Muscle layer of duodenum (tissue), 2 donors: ENCODE measurements at regions not wholly inside any gene's neighbourhood (a gene's known extent, or its start where the extent isn't known, plus 50 kb on each side); places are given as distances from the start of the nearest gene placed in this dataset.
"Not testable (repeated sequence)": the region's sequence is repeated elsewhere in the genome, so short reads cannot be mapped to it uniquely, and the experiment has no call there.

Experiments
- H3K27ac ChIP-seq: one replicate; pipeline ENCODE4 v1.7.0; 2013; ENCODE audit warnings: mild to moderate bottlenecking, low read length
- H3K27me3 ChIP-seq: one replicate; pipeline ENCODE4 v1.7.0; 2013; ENCODE audit warnings: low read depth, mild to moderate bottlenecking, control low read depth, low read length
- H3K36me3 ChIP-seq, 2 donors: one replicate each; pipeline ENCODE4 v1.7.0; 2013; ENCODE audit warnings: low read length in 2 of 2, control low read depth in 1 of 2, mild to moderate bottlenecking in 1 of 2; ENCODE audit not compliant: insufficient read depth in 2 of 2, control insufficient read depth in 1 of 2
- H3K4me1 ChIP-seq, 2 donors: one replicate each; pipeline ENCODE4 v1.7.0; 2013; ENCODE audit warnings: low read length in 2 of 2, mild to moderate bottlenecking in 2 of 2, control low read depth in 1 of 2, moderate library complexity in 1 of 2; ENCODE audit not compliant: insufficient read depth in 2 of 2, control insufficient read depth in 1 of 2
- H3K4me3 ChIP-seq, 2 donors: one replicate each; pipeline ENCODE4 v1.7.0; 2013; ENCODE audit warnings: low read length in 2 of 2, low read depth in 1 of 2, mild to moderate bottlenecking in 1 of 2
- H3K9me3 ChIP-seq, 2 donors: one replicate each; pipeline ENCODE4 v1.7.0; 2013; ENCODE audit warnings: low read length in 2 of 2, control low read depth in 1 of 2, mild to moderate bottlenecking in 1 of 2; ENCODE audit not compliant: control insufficient read depth in 1 of 2
- donor health status: healthy.

DNA sequence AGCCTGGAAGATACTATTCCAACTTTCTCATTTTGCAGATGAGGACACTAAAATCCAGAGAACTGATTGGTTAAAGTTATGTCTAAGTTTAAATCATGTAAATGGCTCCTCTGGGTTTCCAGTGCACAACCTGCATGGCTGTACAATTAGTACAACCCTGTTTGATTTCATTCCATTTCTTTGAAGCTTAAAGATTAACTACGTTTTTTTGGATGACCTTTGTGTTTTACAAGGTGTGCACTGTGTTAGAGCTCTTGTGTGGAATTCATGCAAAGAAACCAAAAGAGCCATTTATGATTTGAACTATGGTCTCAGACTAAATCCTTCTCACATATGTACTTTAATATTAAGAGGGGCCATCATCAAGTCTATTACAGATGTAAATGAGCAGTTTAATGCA is 149.5 kb downstream of the TMEM168 start:
- Histone ChIP-seq H3K27ac (no peak overlapping the region), H3K36me3 (no peaks in the 10 kb centered on the region), H3K4me3 (no peak overlapping the region), H3K9me3 (peaks cover 0 to 3% of the 10 kb centered on the region in 2 donors), H3K27me3 (no peaks in the 10 kb centered on the region), H3K4me1 (no peaks in the 10 kb centered on the region)

- H3K9me3 ChIP-seq, result peaks cover 0 to 13% of the 10 kb centered on the region in 2 donors
- H3K27ac ChIP-seq, result no peak overlapping the region
These were observed 143.4 kb downstream of the TMEM168 start for GRCh38 chr7:112646783-112647182.

DNA sequence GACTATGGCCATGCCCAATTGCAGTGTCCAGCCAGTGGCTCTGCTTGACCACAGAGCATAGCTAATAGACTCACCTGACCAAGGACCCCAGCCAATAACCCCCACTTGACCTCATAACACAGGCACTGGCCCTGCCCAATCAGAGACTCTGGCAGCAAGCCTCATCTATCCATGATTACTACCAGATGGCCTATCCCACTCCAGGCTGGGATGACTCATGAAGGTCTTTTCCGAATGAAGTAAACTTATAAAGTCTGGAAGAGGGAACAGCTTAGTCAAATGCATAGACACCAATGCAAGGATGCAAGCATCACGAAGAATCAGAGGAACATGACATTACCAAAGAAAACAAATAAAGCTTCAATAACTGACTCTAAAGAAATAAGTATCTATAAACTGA is 141.4 kb downstream of the TMEM168 start:
- Histone ChIP-seq H3K27me3 (no peaks in the 10 kb centered on the region), H3K9me3 (peaks cover 0 to 13% of the 10 kb centered on the region in 2 donors), H3K4me3 (no peak overlapping the region), H3K36me3 (no peaks in the 10 kb centered on the region), H3K4me1 (no peaks in the 10 kb centered on the region), H3K27ac (no peak overlapping the region)

More at GRCh38 chr7:112646783-112647182, 143.4 kb downstream of the TMEM168 start:
- no peaks in the 10 kb centered on the region for H3K36me3 ChIP-seq
- no peaks in the 10 kb centered on the region for H3K27me3 ChIP-seq
- no peaks in the 10 kb centered on the region for H3K4me1 ChIP-seq
- H3K4me3 ChIP-seq, result no peak overlapping the region

DNA sequence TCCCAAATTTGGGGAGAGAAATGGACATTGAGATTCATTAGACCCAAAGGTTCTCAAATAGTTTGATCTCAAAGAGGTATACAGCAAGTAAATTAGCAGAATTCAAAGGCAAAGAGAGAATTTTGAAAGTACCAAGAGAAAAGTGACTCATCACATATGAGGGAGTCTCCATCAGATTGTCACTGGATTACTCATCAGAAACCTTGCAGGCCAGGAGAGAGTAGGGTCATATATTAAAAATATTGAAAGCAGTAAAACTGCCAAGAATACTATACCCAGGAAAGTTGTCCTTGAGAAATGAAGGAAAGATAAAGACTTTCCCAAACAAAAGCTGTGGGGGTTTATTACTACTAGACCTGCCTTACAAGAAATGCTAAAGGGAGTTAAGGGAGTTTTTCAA is 140.6 kb downstream of the TMEM168 start:
- H3K9me3 ChIP-seq, result peaks cover 0 to 13% of the 10 kb centered on the region in 2 donors
- H3K4me1 ChIP-seq, result no peaks in the 10 kb centered on the region
- H3K27ac ChIP-seq, result no peak overlapping the region
- H3K27me3 ChIP-seq, result no peaks in the 10 kb centered on the region
- H3K36me3 ChIP-seq, result no peaks in the 10 kb centered on the region
- no peak overlapping the region for H3K4me3 ChIP-seq

- Histone ChIP-seq H3K9me3 (peaks cover 0 to 4% of the 10 kb centered on the region in 2 donors), H3K27ac (no peak overlapping the region), H3K4me1 (no peaks in the 10 kb centered on the region), H3K27me3 (no peaks in the 10 kb centered on the region), H3K36me3 (no peaks in the 10 kb centered on the region), H3K4me3 (no peak overlapping the region)
These were observed 135.6 kb downstream of the TMEM168 start for GRCh38 chr7:112654322-112655216.

DNA sequence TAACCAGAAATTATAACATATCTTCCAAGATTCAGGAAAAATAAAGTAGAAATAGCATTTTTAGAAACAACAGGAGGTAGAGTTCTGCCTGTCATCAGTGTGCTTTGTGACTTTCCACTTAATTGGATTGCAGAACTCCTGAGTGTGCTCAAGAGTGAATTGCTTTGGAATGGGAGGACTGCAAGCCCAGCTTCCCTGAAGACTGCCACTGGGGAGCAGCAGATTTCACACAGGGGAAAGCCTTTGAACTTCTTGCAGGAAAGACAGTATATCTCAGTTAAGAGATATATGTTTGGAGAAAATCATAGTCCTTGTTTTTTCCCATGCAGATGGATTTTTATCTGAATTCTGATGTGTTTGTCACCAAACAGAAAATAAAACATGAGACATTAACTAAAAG is 124.5 kb downstream of the TMEM168 start:
- no peak overlapping the region for H3K4me3 ChIP-seq
- H3K36me3 ChIP-seq, result no peaks in the 10 kb centered on the region
- no peaks in the 10 kb centered on the region for H3K27me3 ChIP-seq
- H3K4me1 ChIP-seq, result no peaks in the 10 kb centered on the region
- no peak overlapping the region for H3K27ac ChIP-seq
- peaks cover 0 to 4% of the 10 kb centered on the region in 2 donors for H3K9me3 ChIP-seq

DNA sequence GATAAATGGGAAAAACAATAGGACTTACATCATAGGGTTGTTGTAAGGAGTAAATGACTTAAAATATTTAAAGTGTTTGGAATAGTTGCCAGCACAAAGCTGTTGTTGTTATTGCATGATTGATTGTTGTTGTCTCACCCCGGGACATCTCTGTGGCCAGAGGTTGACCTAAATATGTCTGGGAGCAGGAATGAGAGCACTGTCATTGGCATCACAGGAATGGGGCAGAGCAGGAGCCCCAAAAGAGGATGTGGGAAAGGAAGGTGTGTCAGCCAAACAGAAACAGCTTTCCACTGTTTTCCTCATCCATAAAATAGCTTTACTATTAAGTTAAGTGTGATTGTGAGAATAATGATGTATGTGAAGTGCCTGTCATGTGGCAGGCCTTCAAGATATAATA is 121.6 kb downstream of the TMEM168 start:
- Histone ChIP-seq H3K27me3 (no peaks in the 10 kb centered on the region), H3K27ac (no peak overlapping the region), H3K4me1 (no peaks in the 10 kb centered on the region), H3K4me3 (no peak overlapping the region), H3K9me3 (no peaks in the 10 kb centered on the region), H3K36me3 (no peaks in the 10 kb centered on the region)

- no peak overlapping the region for H3K4me3 ChIP-seq
- H3K9me3 ChIP-seq, result no peaks in the 10 kb centered on the region
- no peak overlapping the region for H3K27ac ChIP-seq
- no peaks in the 10 kb centered on the region for H3K27me3 ChIP-seq
- H3K36me3 ChIP-seq, result no peaks in the 10 kb centered on the region
- no peaks in the 10 kb centered on the region for H3K4me1 ChIP-seq
These were observed 120.9 kb downstream of the TMEM168 start for GRCh38 chr7:112669306-112669705.

DNA sequence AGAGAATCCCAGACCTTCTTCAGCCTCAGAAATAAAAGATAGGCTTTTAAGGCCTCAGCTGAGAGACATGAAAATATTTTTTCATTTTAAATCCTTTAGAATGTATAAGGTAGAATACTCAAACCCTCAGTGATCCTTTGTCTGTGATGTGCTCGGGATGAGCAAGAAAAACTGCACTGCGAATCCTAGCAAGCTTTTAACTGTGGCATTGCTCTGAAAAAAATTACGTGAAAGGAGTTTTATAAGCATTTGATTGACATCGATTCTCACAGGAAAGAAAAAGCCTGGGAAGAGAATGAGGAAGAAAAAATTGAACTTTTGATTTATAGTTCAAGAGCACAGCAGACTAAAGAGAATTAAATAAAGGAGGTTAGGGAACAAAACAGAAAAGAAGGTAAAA is 120.0 kb downstream of the TMEM168 start:
- Histone ChIP-seq H3K27ac (no peak overlapping the region), H3K36me3 (no peaks in the 10 kb centered on the region), H3K4me1 (no peaks in the 10 kb centered on the region), H3K9me3 (no peaks in the 10 kb centered on the region), H3K27me3 (no peaks in the 10 kb centered on the region), H3K4me3 (no peak overlapping the region)

- Histone ChIP-seq H3K4me3 (no peak overlapping the region), H3K36me3 (no peaks in the 10 kb centered on the region), H3K9me3 (no peaks in the 10 kb centered on the region), H3K4me1 (no peaks in the 10 kb centered on the region), H3K27ac (no peak overlapping the region), H3K27me3 (no peaks in the 10 kb centered on the region)
These were observed 111.6 kb downstream of the TMEM168 start for GRCh38 chr7:112678626-112679025.

- not testable (repeated sequence) for H3K36me3 ChIP-seq, H3K27me3 ChIP-seq, H3K4me3 ChIP-seq, H3K9me3 ChIP-seq, H3K4me1 ChIP-seq, H3K27ac ChIP-seq
These were observed 100.6 kb downstream of the TMEM168 start for GRCh38 chr7:112689466-112690177.
